Medulla oblongata (tissue), 1 donor: ENCODE measurements at regions not wholly inside any gene's neighbourhood (a gene's known extent, or its start where the extent isn't known, plus 50 kb on each side); places are given as distances from the start of the nearest gene placed in this dataset.

Experiments
- DNase-seq: peaks from one replicate; pipeline ENCODE4 v3.0.0-alpha.2; 2015; ENCODE audit errors: extremely low spot score

- no peak for DNase-seq
Measured at GRCh38 chr10:123409426-123409825, 255.2 kb downstream of the BUB3 start.

GRCh38 chr10:123409884-123410283, 255.7 kb downstream of the BUB3 start:
- no peak for DNase-seq

GRCh38 chr10:123413353-123413752, 252.8 kb upstream of the GPR26 start:
- DNase-seq: peak; percentile 2

GRCh38 chr10:123415523-123415922, 250.6 kb upstream of the GPR26 start:
- no peak for DNase-seq

GRCh38 chr10:123417414-123417813, 248.7 kb upstream of the GPR26 start:
- DNase-seq: no peak

- DNase-seq: no peak
Measured at GRCh38 chr10:123421461-123421860, 244.7 kb upstream of the GPR26 start.

GRCh38 chr10:123422261-123422660, 243.9 kb upstream of the GPR26 start:
- DNase-seq: no peak

- DNase-seq: no peak
Measured at GRCh38 chr10:123424537-123424936, 241.6 kb upstream of the GPR26 start.

- no peak for DNase-seq
Measured at GRCh38 chr10:123425680-123426079, 240.5 kb upstream of the GPR26 start.

- DNase-seq: no peak
Measured at GRCh38 chr10:123427165-123427786, 238.9 kb upstream of the GPR26 start.

- no peak for DNase-seq
Measured at GRCh38 chr10:123428391-123428790, 237.8 kb upstream of the GPR26 start.

GRCh38 chr10:123429706-123430221, 236.4 kb upstream of the GPR26 start:
- peak; percentile 23 for DNase-seq

- DNase-seq: no peak
Measured at GRCh38 chr10:123433539-123433938, 232.6 kb upstream of the GPR26 start.

- DNase-seq: no peak
Measured at GRCh38 chr10:123434435-123435039, 231.6 kb upstream of the GPR26 start.

GRCh38 chr10:123442901-123443300, 223.3 kb upstream of the GPR26 start:
- DNase-seq: no peak

- no peak for DNase-seq
Measured at GRCh38 chr10:123443924-123444323, 222.2 kb upstream of the GPR26 start.

- no peak for DNase-seq
Measured at GRCh38 chr10:123445261-123445775, 220.8 kb upstream of the GPR26 start.

- DNase-seq: no peak
Measured at GRCh38 chr10:123446449-123447156, 219.6 kb upstream of the GPR26 start.

- no peak for DNase-seq
Measured at GRCh38 chr10:123449234-123449962, 216.8 kb upstream of the GPR26 start.

- no peak for DNase-seq
Measured at GRCh38 chr10:123450956-123451605, 215.1 kb upstream of the GPR26 start.

- no peak for DNase-seq
Measured at GRCh38 chr10:123451618-123452245, 214.4 kb upstream of the GPR26 start.
